KG1 (cell line): ENCODE measurements at regions not wholly inside any gene's neighbourhood (a gene's known extent, or its start where the extent isn't known, plus 50 kb on each side); places are given as distances from the start of the nearest gene placed in this dataset.

Experiments
- DNase-seq: peaks from one replicate; lab custom pipeline; 2025; lab: John Stamatoyannopoulos, UW

- DNase-seq: no peak
Observed at GRCh38 chr6:51541847-51542246, 545.6 kb downstream of the PKHD1 start.

GRCh38 chr6:51542475-51542874, 544.9 kb downstream of the PKHD1 start:
- DNase-seq: no peak

- DNase-seq: no peak
Observed at GRCh38 chr6:51550243-51550642, 537.2 kb downstream of the PKHD1 start.

- no peak for DNase-seq
Observed at GRCh38 chr6:51552435-51552834, 535.0 kb downstream of the PKHD1 start.

GRCh38 chr6:51553246-51554015, 534.0 kb downstream of the PKHD1 start:
- DNase-seq: no peak

GRCh38 chr6:51554029-51554428, 533.4 kb downstream of the PKHD1 start:
- no peak for DNase-seq

- DNase-seq: no peak
Observed at GRCh38 chr6:51559059-51559458, 528.4 kb downstream of the PKHD1 start.

GRCh38 chr6:51562198-51562597, 525.2 kb downstream of the PKHD1 start:
- no peak for DNase-seq
